ENCODE measurements at regions not wholly inside any gene's neighbourhood (a gene's known extent, or its start where the extent isn't known, plus 50 kb on each side); places are given as distances from the start of the nearest gene placed in this dataset.

DNA sequence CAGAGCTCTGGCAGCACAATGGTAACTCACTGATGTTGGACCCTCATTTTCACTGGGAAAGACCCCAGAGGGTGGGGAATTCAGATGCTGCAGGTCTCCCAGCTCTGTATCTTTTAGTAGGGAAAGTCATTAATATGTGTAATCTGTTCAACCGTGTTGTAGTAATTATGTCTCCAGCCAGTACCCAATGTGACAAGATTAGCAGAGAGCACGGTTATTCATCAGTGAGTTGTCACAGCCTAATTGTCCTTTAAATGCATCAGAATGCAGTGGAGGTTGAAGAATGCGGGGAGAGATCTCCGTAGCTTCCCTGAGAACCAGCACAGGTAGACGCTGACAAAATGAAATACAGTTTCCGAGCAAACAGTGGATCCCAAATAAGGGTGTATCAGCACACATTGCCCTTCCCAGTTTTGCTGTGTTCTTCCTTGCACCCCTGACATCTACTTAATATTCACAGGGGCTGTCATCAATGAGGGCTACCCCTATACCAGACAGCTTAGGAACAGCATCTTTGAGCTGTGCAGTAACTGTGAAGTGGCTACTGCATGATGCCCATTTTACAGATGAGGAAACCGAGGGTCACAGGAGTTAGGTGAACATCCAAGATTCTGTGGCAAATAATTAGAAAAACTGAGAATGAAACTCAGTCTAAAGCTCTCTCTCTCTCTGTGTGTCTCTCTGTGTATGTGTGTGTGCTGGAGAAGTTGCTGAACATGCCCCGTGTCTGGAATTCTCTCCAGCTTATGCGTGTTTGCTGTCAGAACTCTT lies 430.4 kb upstream of the HS6ST1 start:
- TF ChIP-seq NR3C1 (CRISPR knock-in tag; IDR thresholded peaks at IDR 0.05) (no peak), CBX2 (IDR thresholded peaks at IDR 0.05; ENCODE audit: insufficient read depth, low read length, poor library complexity, severe bottlenecking) (no peak), EHMT2 (IDR thresholded peaks at IDR 0.05) (no peak), PRPF4 (IDR thresholded peaks at IDR 0.05; ENCODE audit: insufficient read depth, low read depth, low read length, poor library complexity, severe bottlenecking) (no peak), HCFC1 (IDR thresholded peaks at IDR 0.05; ENCODE audit: low read depth, low read length) (no peak), KDM1A (IDR thresholded peaks at IDR 0.05) (no peak), SP2 (IDR thresholded peaks at IDR 0.05; ENCODE audit: extremely low read depth, low read depth, low read length, poor library complexity, severe bottlenecking) (no peak)
